PC-3 (cell line): ENCODE measurements at regions not wholly inside any gene's neighbourhood (a gene's known extent, or its start where the extent isn't known, plus 50 kb on each side); places are given as distances from the start of the nearest gene placed in this dataset.

Experiments used
- CTCF ChIP-seq: fragments of 300-600 bp; sonication (generic); conservative IDR thresholded peaks from 2 replicates; pipeline ENCODE4 v1.5.1; 2017; ENCODE audit warnings: antibody characterized with exemption, low read depth, mild to moderate bottlenecking, low read length
- EZH2phosphoT487 ChIP-seq: fragments of 300-600 bp; sonication (generic); IDR thresholded peaks from 2 replicates; pipeline ENCODE4 v1.6.1; 2018; ENCODE audit warnings: mild to moderate bottlenecking, antibody characterized with exemption, low read length, borderline replicate concordance

- no peak for TF ChIP-seq CTCF
- TF ChIP-seq EZH2phosphoT487 = no peak
These were observed 330.6 kb downstream of the SPRY2 start for GRCh38 chr13:80010286-80010831.
